IMR-90 (cell line): ENCODE measurements at regions not wholly inside any gene's neighbourhood (a gene's known extent, or its start where the extent isn't known, plus 50 kb on each side); places are given as distances from the start of the nearest gene placed in this dataset.

Experiments
- ATAC-seq: fragments of 200-7000 bp; cut with Tn5 transposase; 2 replicates; pipeline ENCODE4 v1.9.1; 2020; ENCODE audit warnings: low read depth, mild to moderate bottlenecking, moderate library complexity
- BruUV-seq: library from RNA; stranded (reverse); fragments of 400-500 nt; replicated peaks from 2 replicates; lab custom pipeline; 2021; lab: Mats Ljungman, UMichigan
- CTCF ChIA-PET: fragments of 300-600 bp; formaldehyde crosslinking; extraction: SDS; loops from one replicate; lab custom pipeline; 2021; ENCODE audit warnings: antibody characterized with exemption; lab: Yijun Ruan, JAX
- POLR2A ChIA-PET: fragments of 300-600 bp; sonication (Branson Sonifier 250); formaldehyde crosslinking; loops from one replicate; lab custom pipeline; 2022; ENCODE audit warnings: antibody characterized with exemption; ENCODE audit not compliant: unreplicated experiment; lab: Charles Lee
- DNase-seq: peaks from one replicate; pipeline ENCODE4 v3.0.0; 2013
- H2AFZ ChIP-seq: replicated peaks from 2 replicates; pipeline ENCODE3; 2013; ENCODE audit warnings: low read length, mild to moderate bottlenecking; ENCODE audit not compliant: poor library complexity
- H2AK5ac ChIP-seq: 2 replicates; pipeline ENCODE4 v1.6.1; 2013; ENCODE audit warnings: low read depth, low read length, inconsistent platforms
- H2AK9ac ChIP-seq: replicated peaks from 2 replicates; pipeline ENCODE3; 2013; ENCODE audit warnings: mild to moderate bottlenecking, low read depth, low read length, moderate library complexity; ENCODE audit not compliant: poor library complexity
- H2BK120ac ChIP-seq: 2 replicates; pipeline ENCODE4 v1.6.1; 2013; ENCODE audit warnings: low read depth, low read length, inconsistent platforms
- H2BK15ac ChIP-seq: 3 replicates; pipeline ENCODE4 v1.6.1; 2013; ENCODE audit warnings: low read depth, low read length, inconsistent platforms
- H2BK20ac ChIP-seq: 2 replicates; pipeline ENCODE4 v1.6.1; 2013; ENCODE audit warnings: low read depth, mild to moderate bottlenecking, inconsistent platforms, low read length, moderate library complexity
- H2BK5ac ChIP-seq: 2 replicates; pipeline ENCODE4 v1.6.1; 2013; ENCODE audit warnings: mild to moderate bottlenecking, low read depth, low read length, inconsistent platforms; ENCODE audit not compliant: poor library complexity, severe bottlenecking
- H3K14ac ChIP-seq: replicated peaks from 2 replicates; pipeline ENCODE4 v1.6.1; 2013; ENCODE audit warnings: low read depth, low read length, inconsistent platforms
- H3K18ac ChIP-seq: 2 replicates; pipeline ENCODE4 v1.6.1; 2013; ENCODE audit warnings: low read depth, low read length, control low read depth
- H3K23ac ChIP-seq: 2 replicates; pipeline ENCODE4 v1.6.1; 2013; ENCODE audit warnings: low read depth, low read length, inconsistent platforms
- H3K27ac ChIP-seq: 2 replicates; pipeline ENCODE4 v1.5.1; 2013; ENCODE audit warnings: mild to moderate bottlenecking, control low read depth, low read length; ENCODE audit not compliant: insufficient read depth
- H3K27me3 ChIP-seq: 2 replicates; pipeline ENCODE4 v1.6.1; 2013; ENCODE audit warnings: low read length; ENCODE audit not compliant: control insufficient read depth, insufficient read depth
- H3K36me3 ChIP-seq: 2 replicates; pipeline ENCODE4 v1.6.1; 2013; ENCODE audit warnings: low read length, mixed read lengths; ENCODE audit not compliant: control insufficient read depth, insufficient read depth
- H3K4ac ChIP-seq: 2 replicates; pipeline ENCODE4 v1.6.1; 2013; ENCODE audit warnings: low read depth, low read length, inconsistent platforms
- H3K4me1 ChIP-seq: 2 replicates; pipeline ENCODE4 v1.6.1; 2013; ENCODE audit warnings: low read length, mixed read lengths; ENCODE audit not compliant: control insufficient read depth, insufficient read depth
- H3K4me2 ChIP-seq: 2 replicates; pipeline ENCODE4 v1.6.1; 2013; ENCODE audit warnings: low read depth, mild to moderate bottlenecking, control low read depth, low read length, moderate library complexity
- H3K4me3 ChIP-seq: 2 replicates; pipeline ENCODE4 v1.5.1; 2013; ENCODE audit warnings: low read depth, mild to moderate bottlenecking, control low read depth, low read length, moderate library complexity; ENCODE audit not compliant: insufficient read depth
- H3K56ac ChIP-seq: 2 replicates; pipeline ENCODE4 v1.6.1; 2013; ENCODE audit warnings: low read length, inconsistent platforms; ENCODE audit not compliant: insufficient read depth; ENCODE audit errors: extremely low read depth
- H3K79me1 ChIP-seq, 2 experiments: 2 replicates each; pipeline ENCODE4 v1.6.1; 2013; ENCODE audit warnings: low read length in 2 of 2, inconsistent platforms in 1 of 2, low read depth in 1 of 2
- H3K9ac ChIP-seq: 2 replicates; pipeline ENCODE4 v1.6.1; 2013; ENCODE audit warnings: low read depth, low read length, control low read depth
- H3K9me1 ChIP-seq: 2 replicates; pipeline ENCODE4 v1.6.1; 2013; ENCODE audit warnings: low read length, inconsistent platforms; ENCODE audit not compliant: insufficient read depth
- H3K9me3 ChIP-seq: 2 replicates; pipeline ENCODE4 v1.6.1; 2013; ENCODE audit warnings: low read length; ENCODE audit not compliant: control insufficient read depth, insufficient read depth
- H4K20me1 ChIP-seq: 2 replicates; pipeline ENCODE4 v1.6.1; 2013; ENCODE audit warnings: low read length, inconsistent platforms; ENCODE audit not compliant: insufficient read depth
- H4K5ac ChIP-seq: 2 replicates; pipeline ENCODE4 v1.6.1; 2013; ENCODE audit warnings: mild to moderate bottlenecking, low read depth, low read length, control low read depth
- H4K8ac ChIP-seq, 2 experiments: 2 replicates each; pipeline ENCODE4 v1.6.1; 2013; ENCODE audit warnings: low read depth in 2 of 2, low read length in 2 of 2, control low read depth in 1 of 2, inconsistent platforms in 1 of 2
- H4K91ac ChIP-seq: 2 replicates; pipeline ENCODE4 v1.6.1; 2013; ENCODE audit warnings: low read depth, low read length, inconsistent platforms; ENCODE audit not compliant: insufficient read depth
- BHLHE40 ChIP-seq: fragments of 150-350 bp; IDR thresholded peaks from 2 replicates; pipeline ENCODE4 v1.6.1; 2016; ENCODE audit warnings: mild to moderate bottlenecking, low read depth, low read length
- CEBPB ChIP-seq: IDR thresholded peaks from 2 replicates; pipeline ENCODE4 v1.6.1; 2012; ENCODE audit warnings: low read depth, low read length, improper control_type of control experiment
- CHD1 ChIP-seq: IDR thresholded peaks from 2 replicates; pipeline ENCODE4 v1.6.1; 2012; ENCODE audit warnings: low read depth, low read length, improper control_type of control experiment
- CTCF ChIP-seq: conservative IDR thresholded peaks from 2 replicates; pipeline ENCODE4 v1.5.1; 2012; ENCODE audit warnings: mild to moderate bottlenecking, low read depth, low read length, improper control_type of control experiment
- FOS ChIP-seq: fragments of 150-350 bp; IDR thresholded peaks from 2 replicates; pipeline ENCODE4 v1.6.1; 2016; ENCODE audit warnings: low read depth, low read length
- MAZ ChIP-seq: IDR thresholded peaks from 2 replicates; pipeline ENCODE4 v1.6.1; 2012; ENCODE audit warnings: low read depth, mild to moderate bottlenecking, low read length, improper control_type of control experiment, moderate library complexity, borderline replicate concordance
- MXI1 ChIP-seq: IDR thresholded peaks from 2 replicates; pipeline ENCODE4 v1.6.1; 2012; ENCODE audit warnings: low read depth, mild to moderate bottlenecking, low read length, moderate library complexity, borderline replicate concordance
- RCOR1 ChIP-seq: IDR thresholded peaks from 2 replicates; pipeline ENCODE4 v1.6.1; 2012; ENCODE audit warnings: mild to moderate bottlenecking, low read length, improper control_type of control experiment; ENCODE audit not compliant: insufficient replicate concordance
- WGBS, 2 experiments: methylation state at CpG; one replicate each; pipeline versions ENCODE4 v1.1.5 to v1.1.7; 2013; ENCODE audit warnings: missing lambda C conversion rate in 2 of 2; ENCODE audit not compliant: insufficient read length in 1 of 2; ENCODE audit errors: extremely low coverage in 2 of 2; 5-methylcytosine and 5-hydroxymethylcytosine counted together
- dilution Hi-C: fragments of 300-500 bp; cut with HindIII; formaldehyde crosslinking; loops from one replicate; pipeline ENCODE4 v1.14.3; 2018; ENCODE audit warnings: low sequenced_read_pairs; ENCODE audit not compliant: unreplicated experiment
- in situ Hi-C: fragments of 300-500 bp; cut with MboI; formaldehyde crosslinking; loops from 3 replicates; pipeline ENCODE4 v1.14.3; 2019; ENCODE audit warnings: low sequenced_read_pairs, inconsistent platforms, mixed read lengths
- intact Hi-C: fragments of 100-400 bp; cut with micrococcal nuclease; formaldehyde crosslinking; loops from 2 replicates; pipeline ENCODE4 v1.10.0; 2022

DNA sequence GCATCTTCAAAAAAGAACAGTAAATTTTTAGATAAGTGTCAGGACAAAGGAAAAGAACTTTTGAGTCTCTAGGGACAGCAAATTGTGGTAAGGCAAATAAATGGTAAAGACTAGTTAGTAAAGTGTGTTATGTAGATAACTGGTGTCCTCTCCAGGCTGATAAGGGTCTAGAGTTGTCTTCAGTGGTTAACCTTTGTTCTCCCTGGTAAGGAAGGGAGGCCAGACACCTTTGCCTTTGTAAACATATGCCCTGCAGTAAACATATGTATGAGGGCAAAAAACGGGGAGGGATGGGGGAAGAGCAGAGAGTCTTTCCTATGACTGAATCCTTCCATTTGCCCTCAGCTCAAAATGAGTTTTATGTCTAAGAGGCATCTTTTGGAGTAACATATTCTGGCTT is 384.6 kb downstream of the HNRNPD start:
- CTCF ChIA-PET, result no interaction called here
- no TSS peak for BruUV-seq
- Histone ChIP-seq H4K91ac (no peak overlapping the region), H3K9ac (no peak overlapping the region), H2AFZ (no peak overlapping the region), H3K4me1 (no peaks in the 10 kb centered on the region), H2AK9ac (no peak overlapping the region), H3K4me3 (no peak overlapping the region), H3K14ac (no peak overlapping the region), H2BK15ac (no peak overlapping the region), H2BK5ac (no peak overlapping the region), H3K9me3 (no peaks in the 10 kb centered on the region), H2BK120ac (no peak overlapping the region), H3K23ac (no peak overlapping the region), H4K20me1 (no peaks in the 10 kb centered on the region), H3K36me3 (no peaks in the 10 kb centered on the region), H4K8ac (no peak overlapping the region), H2AK5ac (no peak overlapping the region), H3K79me1 (no peaks in the 10 kb centered on the region), H3K27me3 (no peaks in the 10 kb centered on the region), H4K5ac (no peak overlapping the region), H3K27ac (no peak overlapping the region), H3K56ac (no peak overlapping the region), H3K9me1 (no peaks in the 10 kb centered on the region), H3K18ac (no peak overlapping the region), H3K4ac (no peak overlapping the region), H2BK20ac (no peak overlapping the region), H3K4me2 (no peak overlapping the region)
- POLR2A ChIA-PET, result no interaction called here
- ATAC-seq, result no peak
- dilution Hi-C loops (no loop called here), intact Hi-C loops (no loop called here), in situ Hi-C loops (no loop called here)
- TF ChIP-seq CHD1 (no peak), CTCF (no peak), BHLHE40 (no peak), CEBPB (no peak), MXI1 (no peak), RCOR1 (no peak), MAZ (no peak), FOS (no peak)
- WGBS, 2 experiments, result no CpG with 5 or more reads among the region's 1 CpG
- DNase-seq, result no peak
